Medulla oblongata (tissue), 1 donor: ENCODE measurements at regions not wholly inside any gene's neighbourhood (a gene's known extent, or its start where the extent isn't known, plus 50 kb on each side); places are given as distances from the start of the nearest gene placed in this dataset.

Experiments
- DNase-seq: peaks from one replicate; pipeline ENCODE4 v3.0.0-alpha.2; 2015; ENCODE audit errors: extremely low spot score

DNA sequence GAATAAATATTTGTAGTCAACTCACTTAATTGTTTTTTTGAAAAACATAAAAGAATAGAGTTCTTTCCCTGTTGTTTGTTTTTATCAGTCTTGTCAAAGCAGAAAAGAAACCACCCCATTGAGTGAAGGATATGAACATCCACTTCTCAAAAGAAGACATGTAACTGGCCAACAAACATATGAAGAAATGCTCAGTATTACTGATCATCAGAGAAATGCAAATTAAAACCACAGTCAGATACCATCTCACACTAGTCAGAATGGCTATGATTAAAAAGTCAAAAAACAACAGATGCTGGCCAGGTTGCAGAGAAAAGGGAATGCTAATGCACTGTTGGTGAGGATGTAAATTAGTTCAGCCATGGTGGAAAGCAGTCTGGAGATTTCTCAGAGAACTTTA is 326.1 kb upstream of the EMCN start:
- DNase-seq, result no peak

DNA sequence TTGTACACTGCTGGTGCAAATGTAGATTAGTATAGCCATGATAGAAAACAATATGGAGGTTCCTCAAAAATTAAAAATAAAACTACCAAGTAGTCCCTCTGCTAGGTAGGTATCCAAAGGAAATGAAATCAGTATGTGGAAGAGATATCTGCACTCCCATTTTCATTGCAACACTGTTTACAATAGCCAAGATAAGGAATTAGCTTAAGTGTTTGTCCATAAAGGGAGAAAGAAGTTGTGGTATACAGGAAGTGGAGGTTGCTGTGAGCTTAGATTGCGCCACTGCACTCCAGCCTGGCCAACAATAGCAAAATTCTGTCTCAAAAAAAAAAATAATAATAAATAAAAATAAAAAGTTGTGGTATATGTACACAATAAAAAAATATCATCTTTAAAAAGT is 325.0 kb upstream of the EMCN start:
- DNase-seq, result no peak

DNA sequence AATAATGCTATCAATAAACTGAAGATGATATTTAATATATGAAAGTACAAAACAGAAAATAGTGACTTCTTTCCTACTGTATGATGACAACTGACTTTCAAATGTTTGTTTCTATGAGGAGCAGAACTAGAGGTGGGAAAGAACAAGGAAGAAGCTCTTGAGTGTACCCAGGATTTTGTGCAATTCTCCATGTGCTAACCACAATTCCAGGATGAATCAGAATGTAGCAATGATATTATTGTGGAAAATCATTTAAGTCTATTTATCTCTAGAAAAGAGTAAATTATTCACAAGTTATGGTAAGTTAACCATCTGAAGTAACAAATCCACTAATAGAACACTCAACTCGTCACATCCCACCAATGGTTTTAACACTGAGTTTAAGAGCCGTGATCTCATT is 324.1 kb upstream of the EMCN start:
- no peak for DNase-seq

DNA sequence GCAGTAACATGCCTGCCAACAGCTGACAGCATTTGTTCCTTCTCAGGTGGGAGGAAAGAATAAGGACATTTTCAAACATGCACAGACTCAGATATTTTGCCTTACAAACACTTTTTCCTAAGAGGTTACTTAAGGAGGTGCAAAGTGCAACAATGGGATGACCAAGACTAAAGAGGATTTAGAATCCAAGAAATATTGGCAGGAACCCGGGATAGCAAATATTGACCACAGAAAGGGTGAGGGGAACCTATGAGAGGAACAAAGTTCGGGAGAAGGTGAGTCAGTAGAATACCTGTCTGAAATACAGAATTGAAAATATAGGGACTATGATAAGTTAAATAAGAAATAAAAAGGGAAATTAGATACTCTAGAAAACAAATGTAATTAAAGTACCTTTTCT is 321.9 kb upstream of the EMCN start:
- DNase-seq, result no peak

DNA sequence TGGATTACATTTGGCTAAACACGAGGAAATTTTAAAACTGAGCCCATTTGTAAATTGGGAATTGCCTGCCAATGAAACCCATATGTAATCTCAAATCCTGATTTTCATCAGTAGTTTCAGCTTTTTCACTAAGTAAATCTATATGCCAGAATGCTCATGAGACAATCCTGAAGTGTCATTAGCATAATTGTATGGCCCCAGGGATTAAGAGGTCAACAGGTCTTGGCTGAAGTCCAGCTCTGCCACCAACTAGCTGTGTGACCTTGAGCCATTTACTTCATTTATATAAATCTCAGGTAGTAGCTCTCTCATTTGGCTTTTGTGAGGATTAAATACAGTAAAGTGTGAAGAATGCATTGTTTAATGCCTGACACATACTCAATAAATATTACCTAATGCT is 320.5 kb upstream of the EMCN start:
- no peak for DNase-seq

DNA sequence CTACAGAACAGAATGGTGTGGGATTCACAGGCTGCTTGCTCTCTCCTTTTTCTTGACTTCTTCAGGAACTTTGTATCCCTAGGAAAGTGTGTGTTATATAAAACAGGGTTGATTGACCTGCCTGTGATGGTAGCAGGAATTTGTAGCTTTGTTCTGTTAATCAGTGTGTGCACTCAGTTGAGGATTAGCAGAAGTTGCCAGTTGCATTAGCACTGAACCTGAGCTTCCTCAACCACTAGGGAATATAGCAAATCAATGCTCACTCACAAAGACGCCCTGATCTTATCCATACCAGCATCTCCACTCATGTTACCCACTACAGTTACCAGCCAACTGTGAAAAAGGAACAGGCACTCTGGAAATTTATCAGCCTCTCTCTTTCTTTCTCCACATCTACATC is 319.1 kb upstream of the EMCN start:
- no peak for DNase-seq

DNA sequence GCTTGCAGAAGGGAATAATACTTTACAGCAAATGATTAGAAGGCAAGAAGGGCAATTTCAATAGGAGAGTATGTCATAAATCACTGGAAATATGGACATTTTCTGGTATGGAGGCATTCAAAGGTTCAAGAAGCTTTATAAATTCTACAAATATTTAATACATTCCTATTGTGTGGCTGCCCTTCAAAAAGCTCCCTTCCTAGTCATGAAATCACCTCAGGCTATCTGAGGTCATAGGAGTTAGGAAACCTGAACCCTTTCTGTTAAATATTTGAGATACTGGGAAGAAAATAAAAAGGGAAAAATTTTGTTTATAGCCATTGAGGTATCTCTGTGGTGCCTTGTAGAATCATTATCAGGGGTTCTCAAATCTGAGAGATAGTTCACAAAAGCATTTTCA is 316.8 kb upstream of the EMCN start:
- no peak for DNase-seq

DNA sequence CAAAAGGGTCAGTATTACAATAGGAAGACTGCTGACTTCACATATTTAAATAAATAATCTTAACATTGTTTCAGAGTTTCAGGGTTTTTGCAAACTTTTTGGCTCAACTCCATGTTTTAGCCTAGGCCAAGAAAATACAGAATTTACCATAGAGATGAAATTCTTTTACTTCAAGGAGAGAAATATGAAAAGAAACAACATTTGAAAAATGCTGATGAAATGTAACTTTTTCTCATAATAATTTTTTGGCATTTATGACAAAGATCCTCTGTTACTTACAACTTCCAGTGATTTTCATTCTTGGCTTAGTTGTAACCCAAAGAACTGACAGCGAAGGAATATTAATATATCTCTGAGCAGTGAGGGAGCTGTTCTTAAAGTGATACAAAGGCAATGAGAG is 316.1 kb upstream of the EMCN start:
- DNase-seq, result no peak

DNA sequence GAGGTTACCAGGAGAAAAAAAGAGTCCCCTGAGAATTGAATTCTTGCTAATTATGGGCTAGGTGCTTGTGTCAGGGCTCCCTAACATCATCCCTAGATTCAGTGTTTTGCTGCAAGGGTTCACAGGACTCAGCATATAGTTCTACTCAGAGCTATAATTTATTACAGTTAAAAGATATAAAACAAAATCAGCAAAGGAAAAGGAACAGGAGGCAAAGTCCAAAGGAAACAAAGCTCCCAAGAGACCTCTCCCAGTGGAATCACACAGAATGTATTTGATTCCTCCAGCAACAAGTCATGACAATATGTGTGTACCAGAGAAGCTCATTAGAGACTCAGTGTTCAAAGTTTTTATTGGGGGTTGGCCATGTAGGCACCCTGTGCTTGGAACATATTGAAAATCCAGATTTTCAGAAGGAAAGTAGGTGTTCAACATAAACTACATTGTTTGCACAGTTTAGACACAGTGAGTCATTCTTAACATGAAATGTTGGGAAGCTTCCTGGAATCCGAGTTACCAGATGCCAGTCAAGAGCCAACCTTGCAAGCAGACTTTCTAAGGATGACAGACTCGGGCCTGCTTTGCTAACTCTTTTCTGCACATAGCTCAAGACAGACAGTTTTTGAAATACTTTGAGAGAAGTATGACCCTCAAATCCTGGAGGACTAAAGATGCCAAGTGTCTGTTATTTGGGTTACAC is 311.3 kb upstream of the EMCN start:
- no peak for DNase-seq

DNA sequence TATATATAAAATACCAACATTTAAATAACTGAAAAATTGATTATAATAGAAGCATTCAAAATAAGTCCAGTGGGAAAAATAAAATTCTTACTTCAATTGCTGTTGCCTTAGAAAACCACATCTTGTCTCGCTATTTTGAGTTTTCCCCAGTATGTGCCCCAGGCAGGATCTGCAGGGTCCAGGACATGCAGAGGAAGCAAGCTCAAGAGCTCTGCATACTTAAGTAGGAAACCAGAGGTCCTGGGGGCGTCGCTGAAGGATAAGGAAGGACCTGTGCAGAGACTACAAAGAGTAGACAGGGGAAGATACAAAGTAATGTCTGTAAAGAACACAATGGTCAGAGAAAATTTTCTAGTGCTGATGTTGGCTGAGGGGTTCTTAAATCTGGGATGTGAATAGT is 310.5 kb upstream of the EMCN start:
- DNase-seq, result no peak

DNA sequence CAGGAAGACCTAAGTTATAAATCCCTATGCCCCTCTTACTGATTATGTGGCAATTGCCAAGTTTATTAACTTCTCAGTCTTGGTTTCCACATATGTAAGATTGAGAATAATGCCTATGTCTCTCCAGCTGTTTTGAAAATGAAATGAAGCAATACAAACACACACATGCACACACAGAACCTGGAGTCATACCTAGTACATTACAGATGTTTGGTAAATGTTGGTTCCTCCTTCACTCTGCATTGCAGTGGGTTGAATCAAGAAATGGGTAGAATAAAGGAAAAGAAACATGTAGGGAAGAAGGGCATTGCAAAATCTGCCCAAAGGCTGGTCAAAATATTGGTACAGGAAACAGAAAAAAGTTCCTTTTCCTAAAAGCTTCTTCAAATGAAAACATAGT is 309.9 kb upstream of the EMCN start:
- no peak for DNase-seq

DNA sequence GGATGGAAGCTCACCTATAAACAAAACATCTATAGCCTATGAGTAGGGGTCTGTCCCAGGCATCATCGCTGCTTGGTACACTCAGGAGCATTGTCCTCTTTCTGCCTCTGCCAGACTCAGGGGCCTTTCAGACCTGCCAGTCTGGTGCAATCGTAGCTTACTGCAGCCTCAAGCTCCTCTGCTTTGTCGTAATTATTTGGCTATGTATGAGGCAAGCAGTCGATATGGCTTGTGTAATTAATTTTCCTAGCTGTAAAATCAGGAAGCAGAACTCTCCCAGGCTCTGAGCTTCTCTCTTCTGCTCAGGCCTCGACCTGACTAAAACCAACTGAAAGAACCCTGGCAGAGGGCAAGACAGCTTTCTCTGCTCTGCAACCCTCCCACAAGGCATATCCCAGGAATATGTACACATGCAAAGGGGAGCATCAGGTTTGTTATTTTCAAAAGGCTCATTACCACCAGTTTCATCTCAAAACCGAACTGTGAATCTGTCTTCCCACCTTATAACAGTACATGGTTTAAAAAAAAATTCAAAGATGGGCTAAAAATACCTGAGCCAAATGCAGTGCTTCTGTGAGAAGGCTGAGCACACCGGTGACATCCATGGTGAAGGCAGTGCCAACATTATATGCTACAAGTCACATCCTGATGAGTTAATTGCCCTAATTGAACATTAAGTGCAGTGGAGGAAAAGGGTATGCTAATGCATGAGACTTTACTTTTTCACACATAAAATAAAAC is 309.2 kb upstream of the EMCN start:
- no peak for DNase-seq

DNA sequence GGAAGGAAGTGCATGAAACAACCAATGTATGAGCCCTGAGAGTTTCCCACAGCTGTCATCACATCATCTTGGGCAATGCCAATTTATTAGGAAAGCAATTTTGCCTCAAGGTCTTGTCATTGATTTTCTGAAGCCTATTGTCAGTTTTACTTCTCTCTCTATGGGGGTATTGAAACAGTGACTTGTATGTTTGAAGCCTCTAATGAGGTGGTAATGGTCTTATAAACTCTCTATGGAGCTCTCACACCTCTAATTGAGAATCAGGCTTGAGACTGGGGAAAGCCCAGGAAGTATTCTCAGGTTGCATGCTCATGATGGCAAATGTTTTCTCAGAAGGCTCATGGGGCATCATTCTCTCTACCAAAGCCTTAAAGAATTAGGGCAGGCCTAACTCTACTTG is 308.2 kb upstream of the EMCN start:
- no peak for DNase-seq

DNA sequence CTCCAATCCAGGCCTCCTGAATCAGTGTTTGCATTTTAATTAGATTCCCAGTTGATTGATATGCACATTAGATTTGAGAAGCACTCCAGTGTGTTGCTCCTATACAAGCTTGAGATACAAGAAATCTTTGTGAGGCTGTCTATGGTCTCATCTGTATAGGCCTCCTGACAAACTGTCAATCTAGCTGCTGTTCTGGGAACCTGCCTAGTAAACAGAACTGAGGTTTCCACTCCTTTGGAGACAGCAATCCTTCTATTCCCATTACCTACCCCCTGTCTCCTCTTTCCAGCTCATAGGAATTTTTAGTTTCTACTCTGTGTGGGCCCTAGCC is 306.1 kb upstream of the EMCN start:
- no peak for DNase-seq

DNA sequence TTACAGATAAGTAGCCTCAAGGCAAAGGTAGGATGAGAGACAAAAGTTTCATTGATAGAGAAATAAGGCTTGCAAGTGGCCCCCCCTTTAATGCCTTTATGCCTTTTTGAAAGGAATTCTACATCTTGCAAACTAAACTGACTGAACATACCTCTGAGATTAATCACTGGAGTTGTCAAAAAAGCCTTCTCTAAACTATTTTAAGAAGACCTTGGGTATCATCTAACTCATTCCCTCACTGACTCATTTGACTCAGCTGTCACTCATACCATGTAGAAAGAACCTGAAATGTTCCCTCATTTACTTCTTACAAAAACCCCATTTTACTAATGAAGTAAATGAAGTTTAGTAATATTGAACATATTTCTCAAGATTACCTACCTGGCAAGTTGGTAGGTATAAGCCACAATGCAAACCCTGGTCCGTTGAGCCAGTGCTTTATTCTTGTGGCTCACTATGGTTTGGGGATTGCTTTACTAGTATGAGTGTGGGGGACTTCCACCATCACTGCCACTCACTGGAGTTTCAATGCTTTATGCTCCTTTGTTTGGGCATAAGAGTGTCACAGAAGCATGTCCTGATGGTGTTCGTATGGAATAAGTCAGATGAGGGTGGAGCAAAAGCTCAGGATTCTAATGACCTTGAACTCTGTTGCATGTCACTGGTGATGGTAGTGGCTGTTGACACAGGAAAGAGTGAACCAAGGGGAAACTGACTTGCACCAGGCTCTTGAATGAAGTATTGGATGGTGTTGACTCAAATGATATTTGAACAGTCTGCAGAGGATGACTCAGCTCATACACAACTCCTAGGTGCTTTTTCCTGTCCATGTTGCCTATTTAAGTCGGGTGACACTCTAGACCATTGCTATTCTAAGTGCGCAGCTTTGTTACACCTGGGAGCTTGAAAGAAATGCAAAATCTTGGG is 305.5 kb upstream of the EMCN start:
- no peak for DNase-seq

DNA sequence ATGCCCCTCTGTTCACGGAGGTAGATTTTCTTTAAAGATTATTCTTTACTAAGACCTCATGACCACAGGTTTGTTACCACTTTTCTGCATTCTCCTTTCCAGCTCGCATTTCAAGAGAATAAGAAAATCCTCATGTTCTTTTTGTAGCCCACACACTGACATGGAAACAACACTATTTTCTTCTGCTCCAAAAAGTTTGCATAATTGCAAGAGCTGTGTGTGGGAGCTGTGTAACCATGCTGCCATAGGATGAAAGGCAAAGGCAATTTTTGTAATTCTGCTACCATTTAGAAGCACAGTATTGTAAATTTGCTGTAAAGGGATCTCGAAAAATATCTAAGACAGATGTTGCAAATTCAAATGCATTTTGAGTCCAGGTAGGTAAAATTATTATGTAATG is 302.4 kb upstream of the EMCN start:
- DNase-seq, result no peak

DNA sequence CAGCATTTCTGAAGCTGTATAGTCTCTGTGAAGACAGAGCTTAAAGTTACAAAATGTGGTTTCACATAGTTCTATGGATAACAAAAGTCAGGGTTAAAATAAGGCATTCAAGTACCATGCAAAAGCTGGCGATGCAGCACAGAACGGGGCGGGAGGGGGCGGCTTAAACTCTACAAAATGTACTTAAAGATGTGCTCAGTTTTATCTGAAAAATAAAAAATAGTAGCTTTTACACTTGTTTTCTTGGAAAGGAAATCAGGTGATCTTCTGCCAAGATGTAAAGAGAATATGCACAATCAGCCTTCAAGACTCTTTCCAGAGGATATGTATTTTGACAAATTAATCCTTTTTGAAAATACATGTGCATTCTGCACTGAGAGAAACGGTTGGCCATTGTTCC is 301.7 kb upstream of the EMCN start:
- DNase-seq, result no peak

DNA sequence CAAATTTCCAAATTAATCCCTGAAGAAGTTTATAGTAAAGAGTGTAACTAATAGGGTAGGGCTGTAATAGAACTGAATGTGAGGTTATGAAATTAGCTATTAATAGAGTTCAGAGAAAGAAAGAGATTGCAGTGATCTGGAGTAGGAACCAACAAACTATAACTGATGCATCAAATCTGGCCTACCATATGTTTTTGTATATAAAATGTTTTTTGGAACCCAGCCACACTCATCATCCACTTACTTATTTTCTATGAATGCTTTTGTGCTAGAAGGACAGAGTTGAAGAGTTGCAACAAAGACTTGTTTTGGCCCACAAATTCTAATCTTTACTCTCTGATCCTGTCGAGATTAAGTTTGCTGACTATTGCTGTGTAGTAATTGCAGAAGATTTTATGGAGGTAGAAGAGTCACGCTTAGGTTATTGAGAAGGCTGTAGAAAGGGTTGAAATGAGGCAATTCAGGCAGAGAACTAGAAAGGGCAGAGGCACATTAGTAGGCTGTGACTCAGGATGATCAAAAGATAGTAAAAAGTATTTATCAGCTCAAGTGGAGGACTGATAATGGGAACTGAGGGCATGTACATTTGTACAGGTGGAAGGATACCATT is 298.7 kb upstream of the EMCN start:
- DNase-seq, result no peak

DNA sequence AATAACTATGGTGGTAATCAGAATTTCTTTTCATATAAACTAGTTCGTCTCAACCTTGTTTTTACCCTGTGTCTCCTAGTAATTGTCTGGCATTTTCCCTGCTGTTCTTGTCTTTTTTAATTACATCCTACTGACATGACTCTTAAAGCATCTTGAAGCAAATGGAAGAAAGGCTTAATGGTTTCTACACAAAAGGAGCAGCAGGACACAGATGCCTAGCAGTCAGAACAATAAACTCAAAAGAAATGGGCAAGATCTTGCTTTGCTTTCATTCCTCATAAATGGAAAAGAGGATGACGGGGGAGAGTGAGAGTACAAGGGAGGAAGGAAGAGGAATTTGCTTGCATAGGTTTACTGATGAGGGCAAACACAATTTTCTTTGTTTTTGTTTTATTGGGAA is 293.2 kb upstream of the EMCN start:
- DNase-seq, result no peak

DNA sequence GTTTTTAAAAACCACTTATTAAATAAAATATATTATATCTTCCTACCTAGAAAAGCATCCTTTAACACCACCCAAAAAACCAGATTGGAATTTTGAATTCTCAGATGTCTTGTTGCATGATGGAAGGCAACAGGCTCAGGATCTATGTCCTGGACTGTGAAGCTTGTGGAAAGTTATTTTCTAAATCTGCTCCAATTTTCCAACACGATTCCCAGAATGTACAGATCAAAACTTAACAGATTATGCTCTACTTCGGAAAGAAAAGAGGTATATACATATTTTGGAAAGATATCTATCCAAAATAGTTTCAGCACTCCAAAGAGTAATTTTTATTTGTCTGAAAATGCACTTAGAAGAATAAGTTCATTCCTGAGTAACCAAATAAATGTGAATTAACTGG is 291.7 kb upstream of the EMCN start:
- no peak for DNase-seq

DNA sequence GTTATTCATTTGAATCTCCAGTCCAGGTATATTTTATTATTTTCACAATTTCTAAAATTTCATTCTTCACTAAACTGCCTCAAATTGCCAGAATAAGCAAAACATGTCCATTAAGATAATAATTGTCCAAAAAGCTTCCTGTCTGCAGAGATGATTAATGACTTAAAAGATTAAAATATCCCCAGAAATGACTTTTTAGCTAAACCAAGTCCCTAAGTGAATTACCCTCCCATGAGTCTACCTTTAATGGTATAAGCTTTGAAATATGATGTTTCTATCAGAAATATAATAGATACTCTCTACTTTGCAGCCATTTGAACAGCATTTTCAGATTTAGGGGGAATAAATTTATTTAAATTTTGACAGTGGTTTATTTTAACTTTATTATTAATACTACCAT is 289.2 kb upstream of the EMCN start:
- DNase-seq, result no peak

DNA sequence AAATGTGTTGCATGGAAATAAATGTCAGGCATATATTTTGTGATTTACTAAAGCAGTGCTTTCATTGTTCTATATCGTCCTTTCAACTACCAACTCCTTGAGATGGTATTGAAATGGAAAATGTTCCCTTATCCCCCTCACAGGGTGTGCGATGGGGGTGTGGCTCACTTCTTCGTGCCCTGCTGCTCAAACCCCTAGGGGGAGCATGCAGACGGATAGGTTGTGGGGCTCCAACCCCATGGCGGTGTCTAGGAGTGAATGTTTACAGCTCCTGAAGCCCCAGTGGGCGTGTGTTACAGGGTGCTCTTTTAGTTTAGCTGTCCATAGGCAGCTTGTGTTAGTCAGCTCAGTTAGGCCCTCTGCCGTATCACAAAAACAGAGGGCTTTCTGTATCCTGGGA is 287.7 kb upstream of the EMCN start:
- DNase-seq, result no peak
